T-cell (primary cell): ENCODE measurements at regions not wholly inside any gene's neighbourhood (a gene's known extent, or its start where the extent isn't known, plus 50 kb on each side); places are given as distances from the start of the nearest gene placed in this dataset.

Source experiments
- ATAC-seq, 4 experiments: fragments of 200-7000 bp in 3 of 4; fragments of 150-1000 bp in 1 of 4; cut with Tn5 transposase; replicated peaks in 1 of 4; 1 replicate in 3 of 4; 2 replicates in 1 of 4; pipeline ENCODE4 v1.10.0; 2021; ENCODE audit warnings: moderate library complexity in 3 of 4, mild to moderate bottlenecking in 2 of 4, moderate number of reproducible peaks in 1 of 4
- CTCF ChIA-PET, 2 donors: fragments of 300-600 bp; sonication (Branson Sonifier 250); formaldehyde crosslinking; loops; one replicate each; lab custom pipeline; 2022; ENCODE audit warnings: antibody characterized with exemption in 2 of 2; lab: Charles Lee
- POLR2A ChIA-PET, 2 donors: fragments of 300-600 bp; sonication (Branson Sonifier 250); formaldehyde crosslinking; loops; one replicate each; lab custom pipeline; 2022; ENCODE audit warnings: antibody characterized with exemption in 2 of 2; lab: Charles Lee
- DNase-seq, 35 experiments: peaks; one replicate each; pipeline versions ENCODE4 v3.0.0 to v3.0.0-alpha.2; 2013 to 2023
- H3K27ac ChIP-seq: one replicate; pipeline ENCODE4 v1.5.1; 2013; ENCODE audit warnings: low read length
- H3K27me3 ChIP-seq, 2 experiments: replicated peaks in 1 of 2; 1 replicate in 1 of 2; 2 replicates in 1 of 2; pipeline versions ENCODE4 v1.6.1 to v1.7.0; 2013; ENCODE audit warnings: low read length in 1 of 2, mixed read lengths in 1 of 2; ENCODE audit not compliant: control insufficient read depth in 2 of 2, insufficient read depth in 2 of 2; ENCODE audit errors: extremely low read depth in 1 of 2
- H3K36me3 ChIP-seq, 2 donors: 1 replicate in 1 of 2; 2 replicates in 1 of 2; pipeline versions ENCODE4 v1.6.1 to v1.7.0; 2013; ENCODE audit warnings: low read length in 1 of 2; ENCODE audit not compliant: control insufficient read depth in 2 of 2, insufficient read depth in 1 of 2; ENCODE audit errors: extremely low read depth in 1 of 2
- H3K4me1 ChIP-seq, 2 experiments: 1 replicate in 1 of 2; 2 replicates in 1 of 2; pipeline versions ENCODE4 v1.6.1 to v1.7.0; 2013; ENCODE audit warnings: low read length in 2 of 2, mixed read lengths in 1 of 2; ENCODE audit not compliant: insufficient read depth in 2 of 2, control insufficient read depth in 1 of 2; ENCODE audit errors: extremely low read depth in 1 of 2
- H3K4me3 ChIP-seq, 2 donors: 1 replicate in 1 of 2; 2 replicates in 1 of 2; pipeline versions ENCODE4 v1.5.1 to v1.7.0; 2013; ENCODE audit warnings: mild to moderate bottlenecking in 2 of 2, low read length in 1 of 2, moderate library complexity in 1 of 2; ENCODE audit not compliant: control insufficient read depth in 1 of 2; ENCODE audit errors: extremely low read depth in 1 of 2
- H3K9me3 ChIP-seq: 2 replicates; pipeline ENCODE4 v1.7.0; 2013
- H3K27ac Mint-ChIP-seq, 2 donors: one replicate each; pipeline ENCODE4 v1.8.0; 2020 to 2021; ENCODE audit warnings: mild to moderate bottlenecking in 2 of 2, mixed read lengths in 2 of 2
- H3K27me3 Mint-ChIP-seq, 2 donors: one replicate each; pipeline ENCODE4 v1.8.0; 2021 to 2022; ENCODE audit warnings: mixed read lengths in 2 of 2
- H3K36me3 Mint-ChIP-seq: one replicate; pipeline ENCODE4 v1.8.0; 2021; ENCODE audit warnings: mixed read lengths
- H3K4me1 Mint-ChIP-seq, 3 donors: one replicate each; pipeline ENCODE4 v1.8.0; 2020 to 2022; ENCODE audit warnings: mixed read lengths in 3 of 3, mild to moderate bottlenecking in 1 of 3
- H3K4me3 Mint-ChIP-seq, 3 donors: one replicate each; pipeline ENCODE4 v1.8.0; 2020 to 2022; ENCODE audit warnings: mild to moderate bottlenecking in 3 of 3, mixed read lengths in 3 of 3, moderate library complexity in 3 of 3
- H3K9me3 Mint-ChIP-seq, 3 donors: one replicate each; pipeline ENCODE4 v1.8.0; 2020 to 2022; ENCODE audit warnings: mixed read lengths in 3 of 3
- WGBS: methylation state at CpG from one replicate; pipeline ENCODE4 v1.1.5; 2013; ENCODE audit warnings: missing lambda C conversion rate; ENCODE audit not compliant: insufficient coverage; 5-methylcytosine and 5-hydroxymethylcytosine counted together

- H3K4me3 Mint-ChIP-seq: no peak overlapping the region
These were observed 197.9 kb upstream of the VRK2 start for GRCh38 chr2:57848723-57849122.

GRCh38 chr2:57849843-57850242 lies 196.8 kb upstream of the VRK2 start:
- H3K9me3 Mint-ChIP-seq: peaks cover 0 to 9% (median 0%) of the 10 kb centered on the region in 3 donors
- 84% methylated on average over 3 of the region's 3 CpGs for WGBS
- ChIA-PET CTCF (interaction anchor here in 1 of 2 donors (0.6 kb wide), 1 partner anchor 94 kb away, joined by 4 read pairs; no protein-coding TSS in a partner anchor), POLR2A (no interaction called here)
- H3K27ac ChIP-seq: no peak overlapping the region
- DNase-seq (no peak), ATAC-seq (no peak)
- no peaks in the 10 kb centered on the region for H3K27me3 Mint-ChIP-seq
- no peaks in the 10 kb centered on the region for H3K4me1 Mint-ChIP-seq
- H3K27me3 ChIP-seq: no peaks in the 10 kb centered on the region
- no peaks in the 10 kb centered on the region for H3K36me3 Mint-ChIP-seq
- no peaks in the 10 kb centered on the region for H3K4me1 ChIP-seq
- no peak overlapping the region for H3K4me3 Mint-ChIP-seq
- no peak overlapping the region for H3K4me3 ChIP-seq
- H3K36me3 ChIP-seq: no peaks in the 10 kb centered on the region
- H3K9me3 ChIP-seq: no peaks in the 10 kb centered on the region
- H3K27ac Mint-ChIP-seq: no peak overlapping the region

More at GRCh38 chr2:57848723-57849122, 197.9 kb upstream of the VRK2 start:
- H3K27ac Mint-ChIP-seq: no peak overlapping the region
- H3K9me3 ChIP-seq: no peaks in the 10 kb centered on the region
- no peak overlapping the region for H3K4me3 ChIP-seq
- H3K27ac ChIP-seq: no peak overlapping the region
- H3K36me3 Mint-ChIP-seq: no peaks in the 10 kb centered on the region
- no peak for DNase-seq
- H3K27me3 ChIP-seq: no peaks in the 10 kb centered on the region
- POLR2A ChIA-PET: no interaction called here
- no peaks in the 10 kb centered on the region for H3K4me1 Mint-ChIP-seq
- no peaks in the 10 kb centered on the region for H3K36me3 ChIP-seq
- ATAC-seq: no peak
- H3K4me1 ChIP-seq: no peaks in the 10 kb centered on the region
- H3K9me3 Mint-ChIP-seq: peaks cover 0 to 9% (median 0%) of the 10 kb centered on the region in 3 donors
- no peaks in the 10 kb centered on the region for H3K27me3 Mint-ChIP-seq
- CTCF ChIA-PET: no interaction called here
- 70% methylated on average over 4 of the region's 4 CpGs for WGBS

- Mint-ChIP-seq H3K4me1 (no peaks in the 10 kb centered on the region), H3K36me3 (no peaks in the 10 kb centered on the region), H3K27ac (no peak overlapping the region), H3K4me3 (no peak overlapping the region), H3K9me3 (peaks cover 0 to 9% (median 0%) of the 10 kb centered on the region in 3 donors), H3K27me3 (no peaks in the 10 kb centered on the region)
- no peak overlapping the region for H3K4me3 ChIP-seq
- no peak for ATAC-seq
- H3K27me3 ChIP-seq: no peaks in the 10 kb centered on the region
- POLR2A ChIA-PET: no interaction called here
- DNase-seq: no peak
- H3K36me3 ChIP-seq: no peaks in the 10 kb centered on the region
- no peaks in the 10 kb centered on the region for H3K4me1 ChIP-seq
- H3K9me3 ChIP-seq: no peaks in the 10 kb centered on the region
- no peak overlapping the region for H3K27ac ChIP-seq
- 76% methylated on average over 11 of the region's 15 CpGs for WGBS
- CTCF ChIA-PET: no interaction called here
These were observed 196.0 kb upstream of the VRK2 start for GRCh38 chr2:57850415-57851130.

- ChIA-PET CTCF (no interaction called here), POLR2A (no interaction called here)
- H3K9me3 Mint-ChIP-seq: no peaks in the 10 kb centered on the region
- no peak overlapping the region for H3K4me3 Mint-ChIP-seq
- Histone ChIP-seq H3K36me3 (no peaks in the 10 kb centered on the region), H3K27me3 (no peaks in the 10 kb centered on the region), H3K9me3 (no peaks in the 10 kb centered on the region), H3K27ac (no peak overlapping the region), H3K4me3 (no peak overlapping the region), H3K4me1 (no peaks in the 10 kb centered on the region)
- peaks cover 0 to 4% of the 10 kb centered on the region in 2 donors for H3K27me3 Mint-ChIP-seq
- ATAC-seq (no peak), DNase-seq (no peak)
- H3K27ac Mint-ChIP-seq: no peak overlapping the region
- H3K36me3 Mint-ChIP-seq: peaks cover 3% of the 10 kb centered on the region
- H3K4me1 Mint-ChIP-seq: no peaks in the 10 kb centered on the region
These were observed 191.4 kb upstream of the VRK2 start for GRCh38 chr2:57855212-57855611.

- Mint-ChIP-seq H3K9me3 (no peaks in the 10 kb centered on the region), H3K27ac (no peak overlapping the region), H3K4me3 (no peak overlapping the region), H3K27me3 (peaks cover 0 to 4% of the 10 kb centered on the region in 2 donors), H3K36me3 (peaks cover 3% of the 10 kb centered on the region), H3K4me1 (no peaks in the 10 kb centered on the region)
- no peaks in the 10 kb centered on the region for H3K4me1 ChIP-seq
- ChIA-PET CTCF (no interaction called here), POLR2A (no interaction called here)
- H3K27ac ChIP-seq: no peak overlapping the region
- H3K4me3 ChIP-seq: no peak overlapping the region
- ATAC-seq: no peak
- no CpG with 5 or more reads among the region's 2 CpGs for WGBS
- DNase-seq: no peak
- H3K36me3 ChIP-seq: no peaks in the 10 kb centered on the region
- H3K27me3 ChIP-seq: no peaks in the 10 kb centered on the region
- H3K9me3 ChIP-seq: no peaks in the 10 kb centered on the region
These were observed 186.9 kb upstream of the VRK2 start for GRCh38 chr2:57859755-57860154.

- H3K36me3 ChIP-seq: no peaks in the 10 kb centered on the region
- no peaks in the 10 kb centered on the region for H3K4me1 ChIP-seq
- H3K27me3 ChIP-seq: no peaks in the 10 kb centered on the region
- CTCF ChIA-PET: no interaction called here
- Mint-ChIP-seq H3K4me3 (no peak overlapping the region), H3K36me3 (peaks cover 3% of the 10 kb centered on the region), H3K4me1 (no peaks in the 10 kb centered on the region), H3K27ac (no peak overlapping the region), H3K27me3 (no peaks in the 10 kb centered on the region), H3K9me3 (no peaks in the 10 kb centered on the region)
- no peak overlapping the region for H3K4me3 ChIP-seq
- ATAC-seq: no peak
- H3K9me3 ChIP-seq: no peaks in the 10 kb centered on the region
- POLR2A ChIA-PET: no interaction called here
- DNase-seq: no peak
- WGBS: no CpG with 5 or more reads among the region's 2 CpGs
- no peak overlapping the region for H3K27ac ChIP-seq
These were observed 184.5 kb upstream of the VRK2 start for GRCh38 chr2:57862153-57862552.

GRCh38 chr2:57862727-57863126 lies 183.9 kb upstream of the VRK2 start:
- Mint-ChIP-seq H3K27me3 (no peaks in the 10 kb centered on the region), H3K4me1 (no peaks in the 10 kb centered on the region), H3K9me3 (no peaks in the 10 kb centered on the region), H3K4me3 (no peak overlapping the region), H3K36me3 (peaks cover 3% of the 10 kb centered on the region), H3K27ac (no peak overlapping the region)
- ChIA-PET CTCF (no interaction called here), POLR2A (no interaction called here)
- no peaks in the 10 kb centered on the region for H3K36me3 ChIP-seq
- H3K9me3 ChIP-seq: no peaks in the 10 kb centered on the region
- no peak for DNase-seq
- no peaks in the 10 kb centered on the region for H3K4me1 ChIP-seq
- no peaks in the 10 kb centered on the region for H3K27me3 ChIP-seq
- no peak overlapping the region for H3K4me3 ChIP-seq
- no peak overlapping the region for H3K27ac ChIP-seq
- ATAC-seq: no peak
